SW480 (cell line): ENCODE measurements at regions not wholly inside any gene's neighbourhood (a gene's known extent, or its start where the extent isn't known, plus 50 kb on each side); places are given as distances from the start of the nearest gene placed in this dataset.

ENCODE experiments used
- DNase-seq: peaks from one replicate; pipeline ENCODE4 v3.0.0-alpha.2; 2016; ENCODE audit warnings: low spot score

- peak; percentile 21 for DNase-seq
These were observed 118.7 kb downstream of the BMP2 start for GRCh38 chr20:6886065-6886729.

DNA sequence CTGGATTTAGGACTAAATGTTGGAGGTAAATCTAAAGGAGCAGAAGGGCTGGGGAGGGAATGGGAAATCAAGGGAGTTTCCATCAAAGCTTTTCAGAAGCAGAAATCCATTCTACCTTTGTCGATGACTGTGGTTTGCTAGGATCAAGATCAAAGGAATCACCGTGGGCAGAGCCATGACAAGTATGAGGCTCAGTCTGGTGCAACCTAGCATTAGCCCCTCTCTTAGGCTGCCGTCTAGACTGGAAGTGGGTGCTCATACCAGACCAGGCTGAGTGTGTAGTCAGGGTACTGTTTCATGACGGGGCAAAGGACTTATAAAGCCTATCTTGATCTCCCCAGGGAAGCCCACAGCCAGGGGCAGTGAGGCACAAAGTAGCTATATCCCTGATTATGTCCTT lies 120.5 kb downstream of the BMP2 start:
- peak; percentile 64 for DNase-seq

DNA sequence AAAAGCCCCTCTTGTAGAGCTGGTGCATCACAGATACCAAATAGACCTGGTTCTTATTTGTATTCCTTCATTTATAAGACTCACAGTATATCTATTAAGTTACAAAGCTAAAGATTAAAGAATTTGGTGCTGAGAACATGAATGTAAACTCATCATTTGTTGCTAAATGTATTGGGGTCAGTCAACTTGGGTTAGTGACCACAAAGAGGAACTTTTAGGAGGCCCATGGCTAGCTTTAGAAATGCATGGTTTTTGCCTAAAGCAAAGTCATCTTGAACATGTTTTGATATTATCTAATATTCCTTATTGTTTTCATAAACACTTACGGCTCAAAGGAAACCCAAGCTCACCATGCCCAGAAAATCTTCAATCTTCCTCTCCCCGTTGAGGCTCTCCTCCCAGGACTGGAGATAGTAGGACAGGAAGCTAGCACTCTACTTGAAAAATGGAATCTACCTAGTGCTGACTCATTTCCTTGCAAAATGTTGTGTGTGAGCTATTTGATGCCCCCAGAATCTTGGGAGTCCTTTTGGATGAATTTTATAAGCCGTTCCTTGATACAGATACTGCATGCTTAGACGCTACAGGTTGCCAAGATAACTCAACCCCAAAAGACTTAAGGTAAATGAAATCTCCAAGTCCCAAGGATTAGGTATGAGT lies 121.4 kb downstream of the BMP2 start:
- DNase-seq = no peak

- DNase-seq = no peak
These were observed 125.2 kb downstream of the BMP2 start for GRCh38 chr20:6892724-6893123.

GRCh38 chr20:6898928-6899327 lies 131.4 kb downstream of the BMP2 start:
- DNase-seq = no peak

GRCh38 chr20:6906871-6907270 lies 139.4 kb downstream of the BMP2 start:
- DNase-seq = no peak

- no peak for DNase-seq
These were observed 141.2 kb downstream of the BMP2 start for GRCh38 chr20:6908673-6909072.

- DNase-seq = no peak
These were observed 142.1 kb downstream of the BMP2 start for GRCh38 chr20:6909608-6910007.

- DNase-seq = no peak
These were observed 147.5 kb downstream of the BMP2 start for GRCh38 chr20:6914986-6915385.

- no peak for DNase-seq
These were observed 149.5 kb downstream of the BMP2 start for GRCh38 chr20:6916938-6917337.

GRCh38 chr20:6919792-6920468 lies 152.4 kb downstream of the BMP2 start:
- no peak for DNase-seq

DNA sequence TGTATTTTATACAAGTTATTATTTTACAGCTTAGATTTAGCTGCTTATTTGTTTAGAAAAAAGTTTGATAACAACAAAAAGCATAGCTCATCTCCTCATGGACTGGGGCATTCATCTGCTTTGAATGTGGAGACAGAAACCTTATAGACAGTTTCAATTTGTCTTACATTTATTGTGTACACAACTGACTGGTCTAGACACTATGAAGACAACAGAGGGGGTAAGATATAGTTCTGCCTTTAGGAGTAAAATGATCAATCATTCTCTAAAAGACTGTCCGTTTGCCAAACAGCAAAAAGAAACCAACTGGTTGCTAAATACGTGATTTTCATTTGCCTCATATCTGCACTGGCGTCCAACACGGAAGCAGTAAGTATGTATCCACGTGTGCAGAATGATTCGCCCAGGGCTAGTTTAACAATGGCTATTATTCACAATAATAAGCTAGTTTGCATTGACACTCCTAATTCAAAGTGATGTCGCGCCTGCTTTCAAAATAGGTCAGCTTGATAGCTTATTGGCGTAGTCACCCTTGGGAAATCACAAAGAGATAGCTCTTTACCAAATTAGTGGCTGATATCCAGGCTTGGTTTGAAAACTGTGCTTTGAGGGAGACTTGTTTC lies 153.6 kb downstream of the BMP2 start:
- DNase-seq = no peak

DNA sequence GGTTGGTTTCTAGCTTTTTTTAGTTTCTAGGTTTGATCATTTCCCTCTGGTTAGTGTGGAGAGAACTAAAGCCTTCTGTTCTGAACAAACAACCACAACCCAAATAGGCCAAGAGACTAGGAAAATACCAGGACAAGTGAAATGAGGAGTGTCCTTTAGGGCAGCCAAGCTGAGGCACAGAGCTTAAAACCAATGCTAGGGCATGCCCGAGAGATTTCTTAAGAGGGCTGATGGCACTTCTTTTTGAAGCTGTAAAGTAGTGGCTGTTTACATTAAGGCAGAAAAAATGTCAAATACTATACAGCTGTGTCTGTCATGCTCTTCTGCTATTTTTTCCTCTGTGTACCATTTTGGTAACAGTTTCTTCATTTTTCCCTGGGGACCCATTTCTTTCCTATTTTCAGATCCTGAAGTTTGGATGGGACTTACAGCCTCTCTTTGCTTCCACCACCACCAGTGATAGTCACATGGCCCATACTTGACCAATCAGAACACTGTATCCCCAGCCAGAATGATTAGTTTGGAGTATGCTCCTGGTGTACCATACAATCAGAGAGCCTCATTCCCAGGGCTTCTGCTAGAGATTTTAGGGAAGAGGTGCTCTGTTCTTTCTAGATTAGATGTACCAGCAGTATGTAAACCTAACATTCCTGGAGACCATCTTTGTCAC lies 154.4 kb downstream of the BMP2 start:
- no peak for DNase-seq

DNA sequence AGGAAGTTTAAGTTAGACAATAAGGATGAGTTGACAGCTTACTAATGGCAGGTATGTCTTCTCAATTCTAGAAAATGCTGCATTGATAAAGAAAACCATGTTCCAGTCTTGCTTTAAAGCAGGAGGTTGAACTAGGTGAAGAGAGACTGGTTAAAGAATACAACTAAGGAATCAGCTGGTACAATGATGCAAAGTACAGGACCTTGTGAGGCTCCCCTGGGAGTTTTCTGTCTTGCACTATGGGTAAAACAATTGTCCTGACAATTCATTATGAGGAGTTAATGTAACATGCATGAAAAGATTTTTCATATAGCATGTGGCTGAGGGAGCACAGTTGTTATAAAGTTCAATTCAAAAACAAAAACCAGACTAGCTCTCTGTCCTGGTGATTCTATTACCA lies 157.2 kb downstream of the BMP2 start:
- no peak for DNase-seq

DNA sequence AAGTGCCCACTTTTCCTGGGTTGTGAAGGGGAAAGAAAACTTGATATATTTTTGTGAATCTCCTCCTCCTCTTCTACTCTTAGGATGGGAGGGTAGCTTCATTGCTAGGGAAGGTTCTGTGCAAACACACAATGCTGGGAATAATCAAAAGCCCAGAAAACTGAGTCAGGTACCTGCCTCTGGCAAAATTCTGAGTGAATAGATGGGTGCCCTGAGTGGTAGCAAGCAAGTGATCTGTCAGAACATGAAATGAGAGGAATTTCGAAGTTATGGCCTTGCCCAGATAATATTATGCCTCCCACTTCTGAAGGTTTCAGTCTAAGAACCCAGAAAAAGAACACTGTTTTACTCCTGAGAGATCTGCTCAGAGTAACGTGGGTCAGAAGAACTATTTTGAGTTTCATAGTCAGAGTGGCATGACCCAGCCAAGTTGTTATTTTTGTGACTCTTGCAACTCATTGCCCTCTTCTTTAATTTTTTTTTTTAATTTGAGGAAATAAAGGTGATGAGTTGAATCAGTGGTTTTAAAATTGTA lies 158.3 kb downstream of the BMP2 start:
- no peak for DNase-seq

- DNase-seq = peak; percentile 35
These were observed 172.6 kb downstream of the BMP2 start for GRCh38 chr20:6940048-6940447.

DNA sequence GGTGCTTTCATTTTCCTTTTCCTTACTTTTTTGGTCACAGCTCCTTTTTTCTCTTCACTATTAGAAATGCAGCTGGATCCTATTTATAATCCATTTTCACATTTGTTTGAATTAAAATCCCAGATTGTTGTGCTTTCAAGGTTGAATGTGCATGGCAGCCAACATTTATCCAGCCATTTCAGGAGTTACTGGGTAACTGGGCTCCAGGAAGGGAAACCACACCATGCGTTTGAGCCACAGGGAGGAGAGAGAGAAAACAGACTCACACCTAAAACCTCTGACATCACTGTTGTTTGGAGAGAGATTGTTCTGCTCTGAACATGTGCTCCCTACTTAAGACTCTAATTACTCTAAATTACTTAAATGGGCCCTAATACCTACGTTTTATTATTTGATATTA lies 173.4 kb downstream of the BMP2 start:
- DNase-seq = no peak

GRCh38 chr20:6941571-6941970 lies 174.1 kb downstream of the BMP2 start:
- no peak for DNase-seq

GRCh38 chr20:6942266-6942665 lies 174.8 kb downstream of the BMP2 start:
- no peak for DNase-seq

DNA sequence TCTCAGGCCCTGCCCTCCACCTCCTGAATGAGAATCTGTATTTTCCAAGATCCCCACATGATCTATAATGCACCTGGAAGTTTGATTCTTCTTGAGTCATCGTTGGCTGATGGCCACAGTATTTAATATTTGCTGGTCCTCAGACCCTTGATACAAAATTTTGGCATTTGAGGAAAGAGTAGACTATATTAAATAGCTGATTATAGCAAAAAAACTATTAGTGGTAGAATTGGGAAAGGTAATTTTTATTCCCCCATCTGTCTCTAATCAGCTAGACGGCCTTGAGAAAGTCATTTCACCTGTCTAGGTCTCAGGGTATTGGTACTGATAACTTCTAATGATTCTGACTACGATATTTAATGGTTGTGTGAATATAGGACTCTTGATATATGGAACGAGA lies 176.8 kb downstream of the BMP2 start:
- DNase-seq = no peak

- no peak for DNase-seq
These were observed 186.1 kb downstream of the BMP2 start for GRCh38 chr20:6953611-6954010.

GRCh38 chr20:6954219-6954618 lies 186.7 kb downstream of the BMP2 start:
- no peak for DNase-seq
